ENCODE measurements at regions not wholly inside any gene's neighbourhood (a gene's known extent, or its start where the extent isn't known, plus 50 kb on each side); places are given as distances from the start of the nearest gene placed in this dataset.

GRCh38 chr1:115402753-115403184 lies 64.7 kb upstream of the NGF start:
- no peak overlapping the region for H3K4me3 ChIP-seq (ENCODE audit: control insufficient read depth, low read depth, low read length)
- no peak for TF ChIP-seq CTCF (IDR thresholded peaks at IDR 0.05; ENCODE audit: control insufficient read depth, insufficient read depth, low read depth, low read length, missing control alignments)
- DNase-seq (ENCODE audit: low read depth): no peak

GRCh38 chr1:115401676-115402075 lies 63.6 kb upstream of the NGF start:
- no peak overlapping the region for H3K4me3 ChIP-seq (ENCODE audit: control insufficient read depth, low read depth, low read length)
- DNase-seq (ENCODE audit: low read depth): no peak
- TF ChIP-seq CTCF (IDR thresholded peaks at IDR 0.05; ENCODE audit: control insufficient read depth, insufficient read depth, low read depth, low read length, missing control alignments): no peak

- no peak for TF ChIP-seq CTCF (IDR thresholded peaks at IDR 0.05; ENCODE audit: control insufficient read depth, insufficient read depth, low read depth, low read length, missing control alignments)
- DNase-seq (ENCODE audit: low read depth): no peak
- H3K4me3 ChIP-seq (ENCODE audit: control insufficient read depth, low read depth, low read length): no peak overlapping the region
Observed at GRCh38 chr1:115400891-115401290, 62.8 kb upstream of the NGF start.

GRCh38 chr1:115400426-115400825 lies 62.4 kb upstream of the NGF start:
- no peak overlapping the region for H3K4me3 ChIP-seq (ENCODE audit: control insufficient read depth, low read depth, low read length)
- no peak for DNase-seq (ENCODE audit: low read depth)
- TF ChIP-seq CTCF (IDR thresholded peaks at IDR 0.05; ENCODE audit: control insufficient read depth, insufficient read depth, low read depth, low read length, missing control alignments): no peak

GRCh38 chr1:115398745-115399144 lies 60.7 kb upstream of the NGF start:
- H3K4me3 ChIP-seq (ENCODE audit: control insufficient read depth, low read depth, low read length): no peak overlapping the region
- no peak for DNase-seq (ENCODE audit: low read depth)
- no peak for TF ChIP-seq CTCF (IDR thresholded peaks at IDR 0.05; ENCODE audit: control insufficient read depth, insufficient read depth, low read depth, low read length, missing control alignments)

Data from AG09309 (cell line).